ENCODE measurements at regions not wholly inside any gene's neighbourhood (a gene's known extent, or its start where the extent isn't known, plus 50 kb on each side); places are given as distances from the start of the nearest gene placed in this dataset.

DNA sequence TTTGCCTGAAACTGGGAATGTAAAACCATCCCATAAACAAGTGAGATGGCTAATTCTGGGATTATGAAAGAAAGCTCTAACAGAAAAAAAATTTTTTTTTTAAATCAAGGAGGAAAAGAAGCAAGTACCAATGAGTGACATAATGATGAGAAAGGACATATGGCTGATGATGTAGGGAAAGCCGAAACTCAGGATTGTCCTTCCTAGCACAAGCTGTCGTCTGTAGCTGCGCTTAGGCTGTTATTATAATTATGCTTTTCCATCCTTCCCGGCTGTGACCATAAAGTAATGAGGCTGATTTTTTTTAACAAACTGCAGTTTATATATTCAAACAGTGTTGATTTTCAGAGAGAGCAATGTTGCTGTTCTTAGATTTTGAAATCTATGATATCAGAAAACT, 209.8 kb upstream of the NOCT start:
- no peak for TF ChIP-seq TAF1 (IDR thresholded peaks at IDR 0.05; ENCODE audit: borderline replicate concordance, insufficient read depth, low read length)
- TF ChIP-seq FOXP2 (optimal IDR thresholded peaks at IDR 0.05; ENCODE audit: borderline replicate concordance, extremely low read depth, extremely low read length, insufficient read depth) = no peak
- no peak for TF ChIP-seq SIN3A (IDR thresholded peaks at IDR 0.05; ENCODE audit: borderline replicate concordance, insufficient read depth, low read length)
- TF ChIP-seq, protein P1, sequence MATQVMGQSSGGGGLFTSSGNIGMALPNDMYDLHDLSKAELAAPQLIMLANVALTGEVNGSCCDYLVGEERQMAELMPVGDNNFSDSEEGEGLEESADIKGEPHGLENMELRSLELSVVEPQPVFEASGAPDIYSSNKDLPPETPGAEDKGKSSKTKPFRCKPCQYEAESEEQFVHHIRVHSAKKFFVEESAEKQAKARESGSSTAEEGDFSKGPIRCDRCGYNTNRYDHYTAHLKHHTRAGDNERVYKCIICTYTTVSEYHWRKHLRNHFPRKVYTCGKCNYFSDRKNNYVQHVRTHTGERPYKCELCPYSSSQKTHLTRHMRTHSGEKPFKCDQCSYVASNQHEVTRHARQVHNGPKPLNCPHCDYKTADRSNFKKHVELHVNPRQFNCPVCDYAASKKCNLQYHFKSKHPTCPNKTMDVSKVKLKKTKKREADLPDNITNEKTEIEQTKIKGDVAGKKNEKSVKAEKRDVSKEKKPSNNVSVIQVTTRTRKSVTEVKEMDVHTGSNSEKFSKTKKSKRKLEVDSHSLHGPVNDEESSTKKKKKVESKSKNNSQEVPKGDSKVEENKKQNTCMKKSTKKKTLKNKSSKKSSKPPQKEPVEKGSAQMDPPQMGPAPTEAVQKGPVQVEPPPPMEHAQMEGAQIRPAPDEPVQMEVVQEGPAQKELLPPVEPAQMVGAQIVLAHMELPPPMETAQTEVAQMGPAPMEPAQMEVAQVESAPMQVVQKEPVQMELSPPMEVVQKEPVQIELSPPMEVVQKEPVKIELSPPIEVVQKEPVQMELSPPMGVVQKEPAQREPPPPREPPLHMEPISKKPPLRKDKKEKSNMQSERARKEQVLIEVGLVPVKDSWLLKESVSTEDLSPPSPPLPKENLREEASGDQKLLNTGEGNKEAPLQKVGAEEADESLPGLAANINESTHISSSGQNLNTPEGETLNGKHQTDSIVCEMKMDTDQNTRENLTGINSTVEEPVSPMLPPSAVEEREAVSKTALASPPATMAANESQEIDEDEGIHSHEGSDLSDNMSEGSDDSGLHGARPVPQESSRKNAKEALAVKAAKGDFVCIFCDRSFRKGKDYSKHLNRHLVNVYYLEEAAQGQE (IDR thresholded peaks at IDR 0.05; ENCODE audit: insufficient read depth in 1 of 2, low read depth in 2 of 2, low read length in 2 of 2) = no peak
- TF ChIP-seq POLR2AphosphoS5 (IDR thresholded peaks at IDR 0.05; ENCODE audit: low read depth, low read length) = no peak

DNA sequence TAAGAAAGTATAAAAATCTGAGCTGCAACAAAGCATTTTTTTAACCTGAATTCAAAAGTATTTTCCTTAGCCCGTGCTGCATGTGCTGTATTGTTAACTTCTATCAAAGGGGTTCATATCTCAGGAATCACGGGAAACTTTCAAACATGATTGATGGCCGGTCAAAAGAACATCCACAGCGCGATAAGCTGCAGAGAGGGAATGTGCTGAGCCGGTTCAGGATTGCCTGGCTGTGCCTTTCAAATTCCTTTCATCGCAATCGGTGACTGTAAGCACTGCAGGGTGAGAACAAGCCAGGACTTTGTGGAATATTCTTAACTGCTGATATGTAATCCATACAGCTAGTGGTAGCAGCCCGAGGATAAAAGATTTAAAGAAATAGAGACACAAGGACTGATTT, 210.9 kb upstream of the NOCT start:
- TF ChIP-seq SIN3A (IDR thresholded peaks at IDR 0.05; ENCODE audit: borderline replicate concordance, insufficient read depth, low read length) (no peak), TAF1 (IDR thresholded peaks at IDR 0.05; ENCODE audit: borderline replicate concordance, insufficient read depth, low read length) (no peak), FOXP2 (optimal IDR thresholded peaks at IDR 0.05; ENCODE audit: borderline replicate concordance, extremely low read depth, extremely low read length, insufficient read depth) (no peak)

DNA sequence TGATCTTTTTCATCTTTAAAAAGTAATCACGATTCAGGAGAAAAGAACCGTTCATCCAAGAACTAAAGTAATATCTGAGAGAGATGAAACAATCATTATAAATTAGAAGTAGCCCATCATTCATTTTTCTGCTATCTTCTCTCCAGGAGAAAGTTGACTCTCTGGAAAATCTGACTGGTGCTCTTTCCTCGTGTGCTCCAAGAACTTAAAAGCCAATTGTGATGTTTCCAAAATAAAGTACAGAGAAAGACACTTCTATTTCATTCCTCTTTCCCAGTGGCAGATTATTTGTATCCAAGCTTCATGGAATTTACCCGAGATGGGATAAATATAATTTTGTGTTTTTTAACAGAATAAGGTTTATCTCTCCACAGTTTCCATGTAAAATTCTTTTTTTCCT, 212.5 kb upstream of the NOCT start:
- TF ChIP-seq POLR2AphosphoS5 (IDR thresholded peaks at IDR 0.05; ENCODE audit: low read depth, low read length) = no peak
- TF ChIP-seq, protein P1 (IDR thresholded peaks at IDR 0.05; ENCODE audit: insufficient read depth in 1 of 2, low read depth in 2 of 2, low read length in 2 of 2) = no peak
- no peak for TF ChIP-seq SIN3A (IDR thresholded peaks at IDR 0.05; ENCODE audit: borderline replicate concordance, insufficient read depth, low read length)
- no peak for TF ChIP-seq TAF1 (IDR thresholded peaks at IDR 0.05; ENCODE audit: borderline replicate concordance, insufficient read depth, low read length)
- no peak for TF ChIP-seq FOXP2 (optimal IDR thresholded peaks at IDR 0.05; ENCODE audit: borderline replicate concordance, extremely low read depth, extremely low read length, insufficient read depth)

DNA sequence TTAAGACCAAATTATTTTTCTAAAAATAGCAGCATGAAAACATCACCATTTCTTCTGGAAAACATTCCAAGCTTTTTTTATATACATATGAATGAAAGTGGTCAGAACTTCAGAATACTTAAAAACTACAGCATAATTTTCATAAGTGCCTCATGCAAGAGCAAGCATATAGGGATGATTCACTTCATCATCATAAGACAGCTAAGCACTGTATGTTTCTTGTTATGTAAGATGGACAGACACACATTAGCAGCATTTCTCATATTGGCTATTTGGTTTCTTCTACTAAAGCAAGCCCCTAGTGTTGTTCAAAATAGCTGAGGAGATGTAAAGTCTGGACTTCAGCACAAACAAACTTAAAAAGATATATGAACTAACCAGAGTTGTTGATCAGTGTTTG, 213.1 kb upstream of the NOCT start:
- TF ChIP-seq, protein P1 (IDR thresholded peaks at IDR 0.05; ENCODE audit: insufficient read depth in 1 of 2, low read depth in 2 of 2, low read length in 2 of 2) = no peak
- no peak for TF ChIP-seq FOXP2 (optimal IDR thresholded peaks at IDR 0.05; ENCODE audit: borderline replicate concordance, extremely low read depth, extremely low read length, insufficient read depth)

DNA sequence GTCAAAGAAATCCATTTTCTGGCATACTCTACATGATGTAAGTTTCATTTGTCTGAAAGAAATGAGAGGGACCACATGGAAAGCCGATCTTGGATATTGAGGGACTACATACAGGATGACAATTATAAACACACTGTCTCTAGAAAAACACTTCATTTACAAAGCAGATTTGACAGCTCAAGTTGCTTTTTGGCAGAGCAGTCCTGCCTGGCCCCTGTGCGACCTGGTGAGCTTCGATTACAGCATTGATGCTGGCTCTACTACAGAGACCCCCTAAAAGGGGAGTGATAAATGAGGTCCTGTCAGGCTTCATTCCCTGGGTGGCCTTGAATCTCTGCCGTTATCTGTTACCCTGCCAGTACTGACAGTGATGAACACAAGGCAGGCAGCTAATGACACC, 215.2 kb upstream of the NOCT start:
- TF ChIP-seq, protein P1 (IDR thresholded peaks at IDR 0.05; ENCODE audit: insufficient read depth in 1 of 2, low read depth in 2 of 2, low read length in 2 of 2) = no peak
- TF ChIP-seq FOXP2 (optimal IDR thresholded peaks at IDR 0.05; ENCODE audit: borderline replicate concordance, extremely low read depth, extremely low read length, insufficient read depth) = no peak
- no peak for TF ChIP-seq POLR2AphosphoS5 (IDR thresholded peaks at IDR 0.05; ENCODE audit: low read depth, low read length)
- no peak for TF ChIP-seq SIN3A (IDR thresholded peaks at IDR 0.05; ENCODE audit: borderline replicate concordance, insufficient read depth, low read length)
- no peak for TF ChIP-seq TAF1 (IDR thresholded peaks at IDR 0.05; ENCODE audit: borderline replicate concordance, insufficient read depth, low read length)

Data from PFSK-1 (cell line).